ENCODE measurements at regions not wholly inside any gene's neighbourhood (a gene's known extent, or its start where the extent isn't known, plus 50 kb on each side); places are given as distances from the start of the nearest gene placed in this dataset.

GRCh38 chr15:38164507-38164906 lies 88.1 kb upstream of the SPRED1 start:
- TF ChIP-seq CTCF (IDR thresholded peaks at IDR 0.05): no peak
- no peak for DNase-seq (ENCODE audit: low spot score in 2 of 2)
- no peak overlapping the region for H3K4me3 ChIP-seq
- H3K36me3 ChIP-seq: no peaks in the 10 kb centered on the region
- peaks cover 0 to 3% of the 10 kb centered on the region in 2 donors for H3K4me1 ChIP-seq
- no peak overlapping the region for H3K27ac ChIP-seq
- H3K27me3 ChIP-seq: no peaks in the 10 kb centered on the region
- intact Hi-C loops (cut with DNase I): no loop called here
- H3K9me3 ChIP-seq: no peaks in the 10 kb centered on the region

GRCh38 chr15:38168467-38169070 lies 84.1 kb upstream of the SPRED1 start:
- TF ChIP-seq CTCF (IDR thresholded peaks at IDR 0.05): no peak
- DNase-seq (ENCODE audit: low spot score in 2 of 2): no peak
- H3K4me1 ChIP-seq: peaks cover 0 to 3% of the 10 kb centered on the region in 2 donors
- H3K9me3 ChIP-seq: no peaks in the 10 kb centered on the region
- no peak overlapping the region for H3K27ac ChIP-seq
- intact Hi-C loops (cut with DNase I): no loop called here
- H3K36me3 ChIP-seq: no peaks in the 10 kb centered on the region
- no peak overlapping the region for H3K4me3 ChIP-seq
- no peaks in the 10 kb centered on the region for H3K27me3 ChIP-seq

GRCh38 chr15:38171973-38172372 lies 80.7 kb upstream of the SPRED1 start:
- H3K4me1 ChIP-seq: peaks cover 0 to 3% of the 10 kb centered on the region in 2 donors
- H3K27me3 ChIP-seq: no peaks in the 10 kb centered on the region
- no peak overlapping the region for H3K4me3 ChIP-seq
- no peak for TF ChIP-seq CTCF (IDR thresholded peaks at IDR 0.05)
- no peaks in the 10 kb centered on the region for H3K9me3 ChIP-seq
- intact Hi-C loops (cut with DNase I): no loop called here
- H3K36me3 ChIP-seq: no peaks in the 10 kb centered on the region
- no peak overlapping the region for H3K27ac ChIP-seq
- DNase-seq (ENCODE audit: low spot score in 2 of 2): no peak

GRCh38 chr15:38174691-38175090 lies 77.9 kb upstream of the SPRED1 start:
- no peak overlapping the region for H3K27ac ChIP-seq
- no peaks in the 10 kb centered on the region for H3K9me3 ChIP-seq
- intact Hi-C loops (cut with DNase I): no loop called here
- no peaks in the 10 kb centered on the region for H3K36me3 ChIP-seq
- no peaks in the 10 kb centered on the region for H3K27me3 ChIP-seq
- no peak for TF ChIP-seq CTCF (IDR thresholded peaks at IDR 0.05)
- H3K4me3 ChIP-seq: no peak overlapping the region
- DNase-seq (ENCODE audit: low spot score in 2 of 2): no peak
- no peaks in the 10 kb centered on the region for H3K4me1 ChIP-seq

GRCh38 chr15:38176155-38176554 lies 76.5 kb upstream of the SPRED1 start:
- no peaks in the 10 kb centered on the region for H3K4me1 ChIP-seq
- no peak overlapping the region for H3K4me3 ChIP-seq
- H3K9me3 ChIP-seq: no peaks in the 10 kb centered on the region
- H3K27ac ChIP-seq: no peak overlapping the region
- H3K36me3 ChIP-seq: no peaks in the 10 kb centered on the region
- no peak for TF ChIP-seq CTCF (IDR thresholded peaks at IDR 0.05)
- H3K27me3 ChIP-seq: no peaks in the 10 kb centered on the region
- intact Hi-C loops (cut with DNase I): no loop called here
- no peak for DNase-seq (ENCODE audit: low spot score in 2 of 2)

GRCh38 chr15:38176691-38177090 lies 75.9 kb upstream of the SPRED1 start:
- Histone ChIP-seq H3K27ac (no peak overlapping the region), H3K9me3 (no peaks in the 10 kb centered on the region), H3K4me3 (no peak overlapping the region), H3K4me1 (no peaks in the 10 kb centered on the region), H3K36me3 (no peaks in the 10 kb centered on the region), H3K27me3 (no peaks in the 10 kb centered on the region)
- intact Hi-C loops (cut with DNase I): no loop called here
- DNase-seq (ENCODE audit: low spot score in 2 of 2): no peak
- TF ChIP-seq CTCF (IDR thresholded peaks at IDR 0.05): no peak
